GM12872 (cell line): ENCODE measurements at regions not wholly inside any gene's neighbourhood (a gene's known extent, or its start where the extent isn't known, plus 50 kb on each side); places are given as distances from the start of the nearest gene placed in this dataset.

ENCODE experiments used
- CTCF ChIP-seq: IDR thresholded peaks from 3 replicates; pipeline ENCODE4 v1.5.1; 2011; ENCODE audit warnings: low read depth, mild to moderate bottlenecking, low read length, moderate library complexity; ENCODE audit not compliant: insufficient read depth

- no peak for TF ChIP-seq CTCF
Measured at GRCh38 chr2:144267239-144267638, 252.7 kb downstream of the ZEB2 start.

DNA sequence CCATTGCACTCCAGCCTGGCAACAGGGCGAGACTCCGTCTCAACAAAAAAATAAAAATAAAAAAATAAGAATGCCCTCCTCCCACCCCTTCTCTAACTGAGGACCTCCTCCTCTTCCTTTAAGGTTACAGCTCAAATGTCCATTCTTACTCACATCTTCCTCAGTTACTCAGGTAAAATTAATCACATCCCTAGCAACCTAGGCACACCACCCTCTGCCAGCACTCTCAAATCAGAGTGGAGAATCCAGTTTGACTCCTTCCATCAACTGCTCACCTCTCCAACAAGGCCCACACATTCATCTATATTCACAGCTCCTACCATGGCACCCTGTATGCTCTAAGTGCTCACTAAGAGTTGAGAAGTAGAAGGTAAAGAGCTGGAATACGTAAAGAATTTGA is 254.3 kb downstream of the ZEB2 start:
- TF ChIP-seq CTCF = no peak

GRCh38 chr2:144261966-144262365 is 258.0 kb downstream of the ZEB2 start:
- no peak for TF ChIP-seq CTCF

GRCh38 chr2:144261336-144261735 is 258.6 kb downstream of the ZEB2 start:
- TF ChIP-seq CTCF = no peak

GRCh38 chr2:144259332-144259731 is 260.6 kb downstream of the ZEB2 start:
- TF ChIP-seq CTCF = no peak

- no peak for TF ChIP-seq CTCF
Measured at GRCh38 chr2:144258154-144258553, 261.8 kb downstream of the ZEB2 start.

- no peak for TF ChIP-seq CTCF
Measured at GRCh38 chr2:144256996-144257707, 262.8 kb downstream of the ZEB2 start.
